ENCODE measurements at regions not wholly inside any gene's neighbourhood (a gene's known extent, or its start where the extent isn't known, plus 50 kb on each side); places are given as distances from the start of the nearest gene placed in this dataset.

DNA sequence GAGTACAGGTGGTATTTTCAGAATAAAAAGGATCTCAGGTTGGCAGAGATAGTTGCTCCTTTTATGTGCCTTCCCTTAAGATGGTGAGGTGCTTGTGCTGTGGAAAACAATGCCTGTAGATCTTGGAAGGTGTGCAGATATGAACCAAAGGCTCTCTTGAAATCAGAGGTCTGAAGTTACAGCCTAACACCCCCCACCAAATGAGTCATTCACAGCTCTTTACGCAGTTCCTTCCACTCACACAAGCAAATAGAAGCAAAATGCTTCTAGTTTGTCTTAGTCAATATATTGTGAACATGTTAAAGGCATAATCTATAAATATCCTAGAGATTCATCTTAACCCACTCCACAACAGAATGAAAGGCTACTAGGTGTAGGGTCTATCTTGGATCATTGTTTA lies 128.9 kb upstream of the NR5A2 start:
- FAIRE-seq (no peak), DNase-seq (no peak)
- intact Hi-C loops (cut with DNase I) = no loop called here
- TF ChIP-seq, protein P1, sequence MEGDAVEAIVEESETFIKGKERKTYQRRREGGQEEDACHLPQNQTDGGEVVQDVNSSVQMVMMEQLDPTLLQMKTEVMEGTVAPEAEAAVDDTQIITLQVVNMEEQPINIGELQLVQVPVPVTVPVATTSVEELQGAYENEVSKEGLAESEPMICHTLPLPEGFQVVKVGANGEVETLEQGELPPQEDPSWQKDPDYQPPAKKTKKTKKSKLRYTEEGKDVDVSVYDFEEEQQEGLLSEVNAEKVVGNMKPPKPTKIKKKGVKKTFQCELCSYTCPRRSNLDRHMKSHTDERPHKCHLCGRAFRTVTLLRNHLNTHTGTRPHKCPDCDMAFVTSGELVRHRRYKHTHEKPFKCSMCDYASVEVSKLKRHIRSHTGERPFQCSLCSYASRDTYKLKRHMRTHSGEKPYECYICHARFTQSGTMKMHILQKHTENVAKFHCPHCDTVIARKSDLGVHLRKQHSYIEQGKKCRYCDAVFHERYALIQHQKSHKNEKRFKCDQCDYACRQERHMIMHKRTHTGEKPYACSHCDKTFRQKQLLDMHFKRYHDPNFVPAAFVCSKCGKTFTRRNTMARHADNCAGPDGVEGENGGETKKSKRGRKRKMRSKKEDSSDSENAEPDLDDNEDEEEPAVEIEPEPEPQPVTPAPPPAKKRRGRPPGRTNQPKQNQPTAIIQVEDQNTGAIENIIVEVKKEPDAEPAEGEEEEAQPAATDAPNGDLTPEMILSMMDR (IDR thresholded peaks at IDR 0.05; ENCODE audit: borderline replicate concordance, extremely low read depth, insufficient read depth) = no peak
- Histone ChIP-seq H3K9ac (ENCODE audit: low read length in 3 of 3) (no peak overlapping the region), H3K4me1 (ENCODE audit: control insufficient read depth in 2 of 3, insufficient read depth in 2 of 3, low read depth in 1 of 3, low read length in 3 of 3) (no peaks in the 10 kb centered on the region), H3K36me3 (ENCODE audit: control insufficient read depth in 2 of 3, insufficient read depth in 3 of 3, low read length in 3 of 3) (no peaks in the 10 kb centered on the region), H3K27me3 (ENCODE audit: control insufficient read depth, insufficient read depth, low read length) (no peaks in the 10 kb centered on the region), H3K9me3 (ENCODE audit: control insufficient read depth in 2 of 3, insufficient read depth in 1 of 3, low read length in 3 of 3) (no peaks in the 10 kb centered on the region), H3K27ac (ENCODE audit: low read depth in 2 of 2, low read length in 2 of 2) (no peak overlapping the region), H3K4me3 (ENCODE audit: low read length in 3 of 3) (no peak overlapping the region)

- no peaks in the 10 kb centered on the region for H3K4me1 ChIP-seq (ENCODE audit: control insufficient read depth in 2 of 3, insufficient read depth in 2 of 3, low read depth in 1 of 3, low read length in 3 of 3)
- intact Hi-C loops (cut with DNase I) = no loop called here
- H3K27me3 ChIP-seq (ENCODE audit: control insufficient read depth, insufficient read depth, low read length) = no peaks in the 10 kb centered on the region
- no peak overlapping the region for H3K9ac ChIP-seq (ENCODE audit: low read length in 3 of 3)
- no peaks in the 10 kb centered on the region for H3K36me3 ChIP-seq (ENCODE audit: control insufficient read depth in 2 of 3, insufficient read depth in 3 of 3, low read length in 3 of 3)
- no peak overlapping the region for H3K4me3 ChIP-seq (ENCODE audit: low read length in 3 of 3)
- no peak overlapping the region for H3K27ac ChIP-seq (ENCODE audit: low read depth in 2 of 2, low read length in 2 of 2)
- FAIRE-seq (no peak), DNase-seq (no peak)
- TF ChIP-seq, protein P1 (IDR thresholded peaks at IDR 0.05; ENCODE audit: borderline replicate concordance, extremely low read depth, insufficient read depth) = no peak
- H3K9me3 ChIP-seq (ENCODE audit: control insufficient read depth in 2 of 3, insufficient read depth in 1 of 3, low read length in 3 of 3) = no peaks in the 10 kb centered on the region
These were observed 126.2 kb upstream of the NR5A2 start for GRCh38 chr1:199901341-199901740.

DNA sequence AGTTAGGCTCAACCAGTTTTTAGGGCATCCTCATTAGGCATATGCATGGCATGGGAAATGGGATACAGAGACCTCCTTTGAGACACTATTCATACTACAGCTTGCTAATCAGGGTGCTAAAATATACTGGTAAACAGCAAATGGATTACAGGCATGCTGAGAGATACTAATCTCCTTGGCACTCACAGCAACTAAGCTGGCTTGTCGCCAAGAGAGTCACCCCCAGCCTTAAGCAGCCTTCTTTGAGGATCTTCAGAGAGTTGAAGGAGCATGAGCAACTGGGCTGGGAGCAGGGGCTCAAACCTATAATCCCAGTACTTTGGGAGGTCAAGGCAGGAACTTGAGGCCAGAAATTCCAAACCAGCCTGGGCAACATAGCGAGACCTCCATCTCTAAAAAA lies 120.1 kb upstream of the NR5A2 start:
- intact Hi-C loops (cut with DNase I) = no loop called here
- Histone ChIP-seq H3K36me3 (ENCODE audit: control insufficient read depth in 2 of 3, insufficient read depth in 3 of 3, low read length in 3 of 3) (no peaks in the 10 kb centered on the region), H3K9ac (ENCODE audit: low read length in 3 of 3) (no peak overlapping the region), H3K9me3 (ENCODE audit: control insufficient read depth in 2 of 3, insufficient read depth in 1 of 3, low read length in 3 of 3) (no peaks in the 10 kb centered on the region), H3K4me3 (ENCODE audit: low read length in 3 of 3) (no peak overlapping the region), H3K4me1 (ENCODE audit: control insufficient read depth in 2 of 3, insufficient read depth in 2 of 3, low read depth in 1 of 3, low read length in 3 of 3) (no peaks in the 10 kb centered on the region), H3K27me3 (ENCODE audit: control insufficient read depth, insufficient read depth, low read length) (no peaks in the 10 kb centered on the region), H3K27ac (ENCODE audit: low read depth in 2 of 2, low read length in 2 of 2) (no peak overlapping the region)
- FAIRE-seq = no peak
- TF ChIP-seq, protein P1 (IDR thresholded peaks at IDR 0.05; ENCODE audit: borderline replicate concordance, extremely low read depth, insufficient read depth) = no peak
- DNase-seq = no peak

- H3K4me3 ChIP-seq (ENCODE audit: low read length in 3 of 3) = no peak overlapping the region
- TF ChIP-seq, protein P1 (IDR thresholded peaks at IDR 0.05; ENCODE audit: borderline replicate concordance, extremely low read depth, insufficient read depth) = no peak
- H3K27me3 ChIP-seq (ENCODE audit: control insufficient read depth, insufficient read depth, low read length) = no peaks in the 10 kb centered on the region
- no peak for DNase-seq
- H3K27ac ChIP-seq (ENCODE audit: low read depth in 2 of 2, low read length in 2 of 2) = no peak overlapping the region
- H3K9ac ChIP-seq (ENCODE audit: low read length in 3 of 3) = no peak overlapping the region
- no peaks in the 10 kb centered on the region for H3K36me3 ChIP-seq (ENCODE audit: control insufficient read depth in 2 of 3, insufficient read depth in 3 of 3, low read length in 3 of 3)
- H3K4me1 ChIP-seq (ENCODE audit: control insufficient read depth in 2 of 3, insufficient read depth in 2 of 3, low read depth in 1 of 3, low read length in 3 of 3) = no peaks in the 10 kb centered on the region
- FAIRE-seq = no peak
- intact Hi-C loops (cut with DNase I) = no loop called here
- no peaks in the 10 kb centered on the region for H3K9me3 ChIP-seq (ENCODE audit: control insufficient read depth in 2 of 3, insufficient read depth in 1 of 3, low read length in 3 of 3)
These were observed 118.4 kb upstream of the NR5A2 start for GRCh38 chr1:199909137-199909536.

Measured in kidney (tissue), 13 donors.